ENCODE measurements at regions not wholly inside any gene's neighbourhood (a gene's known extent, or its start where the extent isn't known, plus 50 kb on each side); places are given as distances from the start of the nearest gene placed in this dataset.

GRCh38 chr4:126798214-126798613 lies 834.5 kb upstream of the INTU start:
- TF ChIP-seq POLR2AphosphoS5 (IDR thresholded peaks at IDR 0.05) (no peak), POLR2A (IDR thresholded peaks at IDR 0.05) (no peak), CTCF (IDR thresholded peaks at IDR 0.05) (no peak)
